Gastroesophageal sphincter (tissue), 3 donors: ENCODE measurements at regions not wholly inside any gene's neighbourhood (a gene's known extent, or its start where the extent isn't known, plus 50 kb on each side); places are given as distances from the start of the nearest gene placed in this dataset.

Source experiments
- CTCF ChIP-seq, 4 experiments: fragments of 200-600 bp in 2 of 4; fragments of 450-650 bp in 2 of 4; sonication (generic) in 1 of 4; IDR thresholded peaks; one replicate each; pipeline ENCODE4 v1.5.1; 2017 to 2019; ENCODE audit warnings: antibody characterized with exemption in 4 of 4, mild to moderate bottlenecking in 2 of 4, moderate library complexity in 2 of 4
- EP300 ChIP-seq: sonication (generic); formaldehyde crosslinking; IDR thresholded peaks from one replicate; pipeline ENCODE4 v1.6.1; 2017; ENCODE audit warnings: antibody characterized with exemption, mild to moderate bottlenecking
- POLR2A ChIP-seq, 2 donors: fragments of 450-650 bp; IDR thresholded peaks; one replicate each; pipeline ENCODE4 v1.6.1; 2017; ENCODE audit warnings: antibody characterized with exemption in 2 of 2, mild to moderate bottlenecking in 2 of 2, moderate library complexity in 1 of 2
- POLR2AphosphoS5 ChIP-seq: sonication (generic); formaldehyde crosslinking; IDR thresholded peaks from one replicate; pipeline ENCODE4 v1.6.1; 2017; ENCODE audit warnings: antibody characterized with exemption

- TF ChIP-seq CTCF (IDR thresholded peaks at IDR 0.05) (no peak), POLR2AphosphoS5 (no peak), POLR2A (IDR thresholded peaks at IDR 0.05) (no peak), EP300 (no peak)
These were observed 144.8 kb downstream of the BCOR start for GRCh38 chrX:39952989-39953388.
